Rectal smooth muscle tissue (tissue), 1 donor: ENCODE measurements at regions not wholly inside any gene's neighbourhood (a gene's known extent, or its start where the extent isn't known, plus 50 kb on each side); places are given as distances from the start of the nearest gene placed in this dataset.

ENCODE experiments used
- H3K27ac ChIP-seq: one replicate; pipeline ENCODE4 v1.7.0; 2013; ENCODE audit warnings: low read depth, low read length, inconsistent platforms
- H3K27me3 ChIP-seq: one replicate; pipeline ENCODE4 v1.7.0; 2013; ENCODE audit warnings: low read length; ENCODE audit not compliant: control insufficient read depth, insufficient read depth
- H3K36me3 ChIP-seq: one replicate; pipeline ENCODE4 v1.7.0; 2013; ENCODE audit warnings: low read length; ENCODE audit not compliant: control insufficient read depth, insufficient read depth
- H3K4me1 ChIP-seq: one replicate; pipeline ENCODE4 v1.7.0; 2013; ENCODE audit warnings: low read length; ENCODE audit not compliant: control insufficient read depth, insufficient read depth
- H3K4me3 ChIP-seq: one replicate; pipeline ENCODE4 v1.7.0; 2013; ENCODE audit warnings: low read length
- H3K9ac ChIP-seq: one replicate; pipeline ENCODE4 v1.7.0; 2013; ENCODE audit warnings: low read length

- Histone ChIP-seq H3K27me3 (no peaks in the 10 kb centered on the region), H3K36me3 (no peaks in the 10 kb centered on the region), H3K9ac (no peak overlapping the region), H3K27ac (no peak overlapping the region), H3K4me1 (no peaks in the 10 kb centered on the region), H3K4me3 (peak overlapping the region; percentile 35)
Measured at GRCh38 chr3:8110966-8111798, 390.4 kb upstream of the LMCD1 start.

GRCh38 chr3:8112587-8112986 is 389.0 kb upstream of the LMCD1 start:
- H3K27ac ChIP-seq: no peak overlapping the region
- no peak overlapping the region for H3K4me3 ChIP-seq
- H3K27me3 ChIP-seq: no peaks in the 10 kb centered on the region
- H3K36me3 ChIP-seq: no peaks in the 10 kb centered on the region
- H3K9ac ChIP-seq: no peak overlapping the region
- no peaks in the 10 kb centered on the region for H3K4me1 ChIP-seq

- Histone ChIP-seq H3K4me3 (no peak overlapping the region), H3K9ac (no peak overlapping the region), H3K27ac (no peak overlapping the region)
Measured at GRCh38 chr3:8113626-8114025, 388.0 kb upstream of the LMCD1 start.

GRCh38 chr3:8128686-8129085 is 372.9 kb upstream of the LMCD1 start:
- Histone ChIP-seq H3K36me3 (no peaks in the 10 kb centered on the region), H3K27me3 (no peaks in the 10 kb centered on the region), H3K4me1 (no peaks in the 10 kb centered on the region), H3K27ac (no peak overlapping the region), H3K4me3 (no peak overlapping the region), H3K9ac (no peak overlapping the region)

More at GRCh38 chr3:8113626-8114025, 388.0 kb upstream of the LMCD1 start:
- H3K36me3 ChIP-seq: no peaks in the 10 kb centered on the region
- H3K27me3 ChIP-seq: no peaks in the 10 kb centered on the region
- no peaks in the 10 kb centered on the region for H3K4me1 ChIP-seq

- Histone ChIP-seq H3K36me3 (no peaks in the 10 kb centered on the region), H3K27me3 (no peaks in the 10 kb centered on the region), H3K9ac (no peak overlapping the region), H3K4me3 (no peak overlapping the region), H3K4me1 (no peaks in the 10 kb centered on the region), H3K27ac (no peak overlapping the region)
Measured at GRCh38 chr3:8136553-8136952, 365.1 kb upstream of the LMCD1 start.

GRCh38 chr3:8143186-8143585 is 358.4 kb upstream of the LMCD1 start:
- H3K27ac ChIP-seq: no peak overlapping the region
- no peak overlapping the region for H3K4me3 ChIP-seq
- H3K9ac ChIP-seq: no peak overlapping the region
- no peaks in the 10 kb centered on the region for H3K36me3 ChIP-seq
- no peaks in the 10 kb centered on the region for H3K27me3 ChIP-seq
- no peaks in the 10 kb centered on the region for H3K4me1 ChIP-seq

GRCh38 chr3:8145661-8146060 is 356.0 kb upstream of the LMCD1 start:
- Histone ChIP-seq H3K27me3 (no peaks in the 10 kb centered on the region), H3K27ac (no peak overlapping the region), H3K4me3 (no peak overlapping the region), H3K4me1 (no peaks in the 10 kb centered on the region), H3K9ac (no peak overlapping the region), H3K36me3 (no peaks in the 10 kb centered on the region)

GRCh38 chr3:8147711-8148110 is 353.9 kb upstream of the LMCD1 start:
- Histone ChIP-seq H3K27me3 (no peaks in the 10 kb centered on the region), H3K4me3 (no peak overlapping the region), H3K36me3 (no peaks in the 10 kb centered on the region), H3K9ac (no peak overlapping the region), H3K4me1 (no peaks in the 10 kb centered on the region), H3K27ac (no peak overlapping the region)

- no peak overlapping the region for H3K27ac ChIP-seq
- H3K9ac ChIP-seq: no peak overlapping the region
- no peaks in the 10 kb centered on the region for H3K27me3 ChIP-seq
- H3K4me1 ChIP-seq: no peaks in the 10 kb centered on the region
- no peak overlapping the region for H3K4me3 ChIP-seq
- no peaks in the 10 kb centered on the region for H3K36me3 ChIP-seq
Measured at GRCh38 chr3:8152821-8153418, 348.7 kb upstream of the LMCD1 start.

- Histone ChIP-seq H3K27me3 (no peaks in the 10 kb centered on the region), H3K27ac (no peak overlapping the region), H3K9ac (no peak overlapping the region), H3K4me3 (no peak overlapping the region), H3K36me3 (no peaks in the 10 kb centered on the region), H3K4me1 (no peaks in the 10 kb centered on the region)
Measured at GRCh38 chr3:8153800-8154199, 347.8 kb upstream of the LMCD1 start.

GRCh38 chr3:8154617-8155016 is 347.0 kb upstream of the LMCD1 start:
- Histone ChIP-seq H3K4me1 (no peaks in the 10 kb centered on the region), H3K9ac (no peak overlapping the region), H3K4me3 (no peak overlapping the region), H3K27ac (no peak overlapping the region), H3K27me3 (no peaks in the 10 kb centered on the region), H3K36me3 (no peaks in the 10 kb centered on the region)

GRCh38 chr3:8156138-8156537 is 345.5 kb upstream of the LMCD1 start:
- no peaks in the 10 kb centered on the region for H3K27me3 ChIP-seq
- no peak overlapping the region for H3K27ac ChIP-seq
- no peaks in the 10 kb centered on the region for H3K36me3 ChIP-seq
- H3K4me1 ChIP-seq: no peaks in the 10 kb centered on the region
- H3K9ac ChIP-seq: no peak overlapping the region
- H3K4me3 ChIP-seq: no peak overlapping the region

GRCh38 chr3:8156831-8157230 is 344.8 kb upstream of the LMCD1 start:
- Histone ChIP-seq H3K4me3 (no peak overlapping the region), H3K9ac (no peak overlapping the region), H3K4me1 (no peaks in the 10 kb centered on the region), H3K36me3 (no peaks in the 10 kb centered on the region), H3K27me3 (no peaks in the 10 kb centered on the region), H3K27ac (no peak overlapping the region)
